Heart left ventricle (tissue), 13 donors: ENCODE measurements at regions not wholly inside any gene's neighbourhood (a gene's known extent, or its start where the extent isn't known, plus 50 kb on each side); places are given as distances from the start of the nearest gene placed in this dataset.

Source experiments
- POLR2A ChIP-seq, 2 donors: fragments of 450-650 bp; IDR thresholded peaks; one replicate each; pipeline ENCODE4 v1.6.1; 2017; ENCODE audit warnings: antibody characterized with exemption in 2 of 2, mild to moderate bottlenecking in 2 of 2, moderate library complexity in 2 of 2
- TF ChIP-seq, protein P1 (sequence below), 12 donors: fragments of 200-600 bp; sonication (generic) in 4 of 12; IDR thresholded peaks; one replicate each; pipeline versions ENCODE4 v1.5.0 to v1.8.0; 2018 to 2022; ENCODE audit warnings: antibody characterized with exemption in 12 of 12, mild to moderate bottlenecking in 5 of 12
- donor health status: ischemic (EF 13 %, LVEDD 7.1; RV severe dilation, severe dysfunction).
- donor health status: DM: no; HTN: yes; CAD: no.
- donor health status: DM: no; HTN: no; CAD: no.
- donor health status: ischemic (EF 25% LVEDD 6.9; RV normal size, moderate dysfunction).
- donor health status: ischemic (EF 25% LVEDD 5.7; RV mildly dilated, moderate dysfunction).
- donor health status: ischemic (EF 35%, LVEDD 5.7; RV mildly dilated, moderate dysfunction).
- donor health status: nonischemic (EF 11% LVEDD 7.7; RV severe dilation, severe dysfunction).
- donor health status: DM: yes; HTN: yes; CAD: no.
- donor health status: PGD.
- donor health status: ischemic (EF 29% LVEDD 5.4; RV normal size, mild dysfunction).
- donor health status: nonischemic (EF 23%, LVEDD 6.1; RV moderate dilation, normal function).

DNA sequence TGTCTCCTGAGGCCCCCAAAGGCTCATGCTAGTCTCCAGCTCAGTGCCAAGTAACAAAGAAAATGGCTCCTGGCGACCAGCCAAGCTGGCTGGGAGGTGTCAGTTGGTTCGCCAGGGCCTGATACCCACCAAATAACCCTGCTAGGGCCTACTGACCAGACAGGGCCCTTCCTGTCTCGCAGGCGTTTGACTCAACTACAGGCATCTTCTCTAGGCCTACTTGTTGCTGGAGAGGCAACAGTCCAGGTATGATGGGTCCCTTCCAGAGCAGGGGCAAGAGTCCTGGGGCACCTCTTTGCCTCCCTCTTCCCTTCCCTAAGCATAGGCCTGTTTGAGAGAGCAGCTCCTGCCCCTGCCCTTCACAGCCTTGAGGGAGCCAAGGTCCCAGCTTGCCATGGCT is 147.9 kb upstream of the VANGL1 start:
- TF ChIP-seq POLR2A (IDR thresholded peaks at IDR 0.05): no peak
- TF ChIP-seq, protein P1, sequence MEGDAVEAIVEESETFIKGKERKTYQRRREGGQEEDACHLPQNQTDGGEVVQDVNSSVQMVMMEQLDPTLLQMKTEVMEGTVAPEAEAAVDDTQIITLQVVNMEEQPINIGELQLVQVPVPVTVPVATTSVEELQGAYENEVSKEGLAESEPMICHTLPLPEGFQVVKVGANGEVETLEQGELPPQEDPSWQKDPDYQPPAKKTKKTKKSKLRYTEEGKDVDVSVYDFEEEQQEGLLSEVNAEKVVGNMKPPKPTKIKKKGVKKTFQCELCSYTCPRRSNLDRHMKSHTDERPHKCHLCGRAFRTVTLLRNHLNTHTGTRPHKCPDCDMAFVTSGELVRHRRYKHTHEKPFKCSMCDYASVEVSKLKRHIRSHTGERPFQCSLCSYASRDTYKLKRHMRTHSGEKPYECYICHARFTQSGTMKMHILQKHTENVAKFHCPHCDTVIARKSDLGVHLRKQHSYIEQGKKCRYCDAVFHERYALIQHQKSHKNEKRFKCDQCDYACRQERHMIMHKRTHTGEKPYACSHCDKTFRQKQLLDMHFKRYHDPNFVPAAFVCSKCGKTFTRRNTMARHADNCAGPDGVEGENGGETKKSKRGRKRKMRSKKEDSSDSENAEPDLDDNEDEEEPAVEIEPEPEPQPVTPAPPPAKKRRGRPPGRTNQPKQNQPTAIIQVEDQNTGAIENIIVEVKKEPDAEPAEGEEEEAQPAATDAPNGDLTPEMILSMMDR (IDR thresholded peaks at IDR 0.05): no peak
